Esophagus (tissue), 2 donors: ENCODE measurements at regions not wholly inside any gene's neighbourhood (a gene's known extent, or its start where the extent isn't known, plus 50 kb on each side); places are given as distances from the start of the nearest gene placed in this dataset.

Source experiments
- H3K27ac ChIP-seq, 2 donors: one replicate each; pipeline ENCODE4 v1.5.1; 2013; ENCODE audit warnings: low read depth in 2 of 2, mild to moderate bottlenecking in 2 of 2, inconsistent platforms in 1 of 2, low read length in 1 of 2, moderate library complexity in 1 of 2
- H3K27me3 ChIP-seq, 2 donors: one replicate each; pipeline ENCODE4 v1.6.1; 2013; ENCODE audit warnings: low read length in 2 of 2, control low read depth in 1 of 2, mild to moderate bottlenecking in 1 of 2; ENCODE audit not compliant: insufficient read depth in 2 of 2, control insufficient read depth in 1 of 2
- H3K36me3 ChIP-seq, 2 donors: one replicate each; pipeline ENCODE4 v1.6.1; 2013; ENCODE audit warnings: low read length in 1 of 2; ENCODE audit not compliant: control insufficient read depth in 2 of 2, insufficient read depth in 2 of 2
- H3K4me1 ChIP-seq, 2 donors: one replicate each; pipeline ENCODE4 v1.6.1; 2013; ENCODE audit warnings: low read length in 1 of 2; ENCODE audit not compliant: control insufficient read depth in 2 of 2, insufficient read depth in 2 of 2
- H3K4me3 ChIP-seq, 2 donors: one replicate each; pipeline ENCODE4 v1.5.1; 2013; ENCODE audit warnings: low read length in 2 of 2, mild to moderate bottlenecking in 2 of 2, low read depth in 1 of 2, moderate library complexity in 1 of 2
- H3K9me3 ChIP-seq, 2 donors: one replicate each; pipeline ENCODE4 v1.6.1; 2013; ENCODE audit warnings: mild to moderate bottlenecking in 2 of 2, low read depth in 1 of 2, low read length in 1 of 2, moderate library complexity in 1 of 2; ENCODE audit not compliant: control insufficient read depth in 2 of 2, insufficient read depth in 1 of 2
- WGBS, 2 donors: extraction: QIAGEN DNeasy Blood & Tissue Kit; methylation state at CpG; one replicate each; pipeline ENCODE4 v1.1.7; 2013; 5-methylcytosine and 5-hydroxymethylcytosine counted together
- donor health status: healthy with polysubstance abuse.
- donor health status: Bipolar disorder and iron deficiency.

DNA sequence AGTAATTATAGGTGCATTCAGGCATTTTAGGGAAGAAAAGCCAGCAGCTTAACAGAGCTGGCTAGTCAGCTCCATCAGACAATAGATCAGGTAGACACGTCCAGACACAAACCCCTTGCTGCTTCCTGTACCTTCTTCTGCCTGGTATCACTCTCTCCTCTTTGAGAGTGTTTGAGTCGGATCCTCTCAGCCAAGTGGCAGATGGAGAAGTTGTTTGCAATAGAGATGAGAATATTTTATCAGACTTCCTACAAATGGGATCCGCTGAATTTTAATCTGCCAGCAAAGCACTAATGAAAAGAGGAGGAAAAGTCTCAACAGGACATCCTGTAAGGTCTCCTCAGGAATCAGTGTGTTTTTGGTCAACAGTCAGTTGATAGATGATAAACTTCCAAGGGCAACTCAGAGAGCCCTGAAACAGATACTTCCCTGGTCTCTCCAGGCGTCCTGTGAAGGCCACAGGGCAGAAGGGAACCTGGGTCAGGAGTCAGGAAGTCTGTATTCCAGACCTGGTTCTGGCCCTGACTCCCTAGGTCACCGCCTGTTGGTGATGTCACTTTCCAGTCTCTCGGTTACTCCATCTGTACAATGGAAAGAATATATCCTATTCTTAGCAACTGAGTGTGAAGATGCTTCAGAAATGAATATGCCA lies 62.1 kb upstream of the PROX1 start:
- Histone ChIP-seq H3K27ac (no peak overlapping the region), H3K36me3 (no peaks in the 10 kb centered on the region), H3K4me3 (no peak overlapping the region), H3K9me3 (no peaks in the 10 kb centered on the region), H3K27me3 (peaks cover 3 to 4% of the 10 kb centered on the region in 2 donors), H3K4me1 (no peaks in the 10 kb centered on the region)
- 55 to 69% methylated on average over 6 of the region's 6 CpGs for WGBS, 2 donors

DNA sequence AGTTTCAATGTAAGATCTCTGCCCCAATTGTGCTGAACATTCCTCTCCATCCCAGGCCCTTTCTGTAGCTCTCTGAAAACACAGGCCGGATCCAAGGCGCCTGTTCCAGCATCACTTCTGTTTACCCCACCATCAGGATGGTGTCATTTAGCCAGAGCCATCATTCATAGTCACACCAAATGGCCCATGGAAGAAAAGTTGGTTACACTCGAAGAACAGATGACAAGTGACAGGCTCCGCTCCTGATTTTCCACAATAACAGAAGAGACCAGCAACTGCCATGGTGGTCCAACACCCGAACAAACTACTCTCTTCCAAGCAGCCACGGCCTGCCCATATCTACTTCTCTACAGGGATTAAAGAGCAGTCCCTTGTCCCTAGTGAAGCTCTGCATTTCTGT lies 59.9 kb upstream of the PROX1 start:
- Histone ChIP-seq H3K9me3 (no peaks in the 10 kb centered on the region), H3K36me3 (no peaks in the 10 kb centered on the region), H3K27ac (no peak overlapping the region), H3K4me3 (no peak overlapping the region), H3K4me1 (no peaks in the 10 kb centered on the region), H3K27me3 (peaks cover 3 to 4% of the 10 kb centered on the region in 2 donors)
- 89% methylated on average over 6 of the region's 6 CpGs for WGBS, 2 donors

DNA sequence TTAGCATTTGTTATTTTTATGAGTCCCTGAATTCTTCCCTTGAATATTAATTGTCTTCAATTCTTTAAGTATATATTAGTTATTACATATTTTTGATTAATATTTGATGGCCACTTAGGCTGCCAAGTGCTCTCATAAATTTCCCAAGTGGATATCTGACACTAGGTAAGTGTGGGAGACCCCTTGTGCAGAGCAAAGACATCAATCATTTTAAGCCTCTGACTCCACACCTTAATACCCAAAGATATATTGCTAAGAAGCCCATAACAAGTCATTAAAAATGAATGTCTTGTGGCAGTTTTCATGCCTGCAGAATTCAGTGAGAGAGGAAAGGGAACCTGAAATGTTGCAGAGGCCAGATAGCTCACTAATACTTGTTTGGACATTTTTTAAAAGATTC lies 58.4 kb upstream of the PROX1 start:
- Histone ChIP-seq H3K36me3 (no peaks in the 10 kb centered on the region), H3K4me1 (no peaks in the 10 kb centered on the region), H3K9me3 (no peaks in the 10 kb centered on the region), H3K27ac (no peak overlapping the region), H3K4me3 (no peak overlapping the region), H3K27me3 (peaks cover 0 to 4% of the 10 kb centered on the region in 2 donors)

GRCh38 chr1:213931836-213932235 lies 55.9 kb upstream of the PROX1 start:
- H3K4me3 ChIP-seq, result no peak overlapping the region
- peaks cover 0 to 4% of the 10 kb centered on the region in 2 donors for H3K27me3 ChIP-seq
- whole genome bisulfite sequencing, 2 donors, result 53 to 56% methylated on average over 8 of the region's 8 CpGs

DNA sequence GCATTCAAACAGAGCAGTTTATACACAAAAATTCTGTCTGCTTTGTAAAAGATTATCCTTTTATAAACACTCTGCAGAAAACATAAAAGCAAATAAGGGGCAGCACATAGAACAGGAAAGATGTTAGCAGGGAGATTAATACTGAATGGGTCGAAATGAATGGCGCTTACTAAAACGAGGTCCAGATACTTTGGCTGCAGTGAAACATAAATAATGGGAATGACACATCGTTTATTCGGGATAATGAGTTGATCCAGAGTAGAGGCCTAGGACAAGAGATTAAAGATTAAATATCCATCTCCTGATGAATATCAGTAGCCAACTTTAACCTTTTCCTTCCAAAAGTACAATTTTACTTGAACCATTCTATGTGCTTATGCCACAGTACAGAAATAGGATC lies 54.4 kb upstream of the PROX1 start:
- no peaks in the 10 kb centered on the region for H3K36me3 ChIP-seq
- 48 to 61% methylated on average over 5 of the region's 5 CpGs for WGBS, 2 donors

More at GRCh38 chr1:213931836-213932235, 55.9 kb upstream of the PROX1 start:
- H3K36me3 ChIP-seq, result no peaks in the 10 kb centered on the region
- H3K9me3 ChIP-seq, result no peaks in the 10 kb centered on the region
- no peak overlapping the region for H3K27ac ChIP-seq
- H3K4me1 ChIP-seq, result no peaks in the 10 kb centered on the region

GRCh38 chr1:213934649-213935048 lies 53.1 kb upstream of the PROX1 start:
- 44 to 47% methylated on average over 5 of the region's 5 CpGs for WGBS, 2 donors

More for the DNA sequence above, 54.4 kb upstream of the PROX1 start:
- H3K9me3 ChIP-seq, result no peaks in the 10 kb centered on the region
- no peak overlapping the region for H3K4me3 ChIP-seq
- H3K27ac ChIP-seq, result no peak overlapping the region
- no peaks in the 10 kb centered on the region for H3K27me3 ChIP-seq
- no peaks in the 10 kb centered on the region for H3K4me1 ChIP-seq

DNA sequence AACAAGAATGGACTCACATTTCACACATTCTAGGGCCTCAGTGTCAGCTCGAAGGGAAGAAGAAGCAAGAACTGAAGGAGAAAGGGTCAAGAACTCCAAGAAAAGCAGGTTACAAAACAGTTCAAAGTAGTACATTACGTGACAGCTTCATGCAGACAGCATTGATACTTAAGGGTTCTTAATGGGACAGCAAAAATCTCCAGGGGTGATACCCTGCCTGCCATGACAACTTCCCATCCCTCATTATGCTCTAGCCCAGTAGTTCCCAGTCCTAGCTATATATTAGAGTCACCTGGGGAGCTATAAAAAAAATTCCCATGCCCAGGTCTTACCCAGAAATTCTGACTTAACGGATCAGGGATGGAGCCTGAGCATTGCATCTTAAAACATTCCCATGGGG lies 51.2 kb upstream of the PROX1 start:
- WGBS, 2 donors, result 75 to 80% methylated on average over 3 of the region's 3 CpGs
- Histone ChIP-seq H3K36me3 (no peaks in the 10 kb centered on the region), H3K27me3 (no peaks in the 10 kb centered on the region), H3K4me1 (no peaks in the 10 kb centered on the region), H3K4me3 (no peak overlapping the region), H3K27ac (no peak overlapping the region), H3K9me3 (no peaks in the 10 kb centered on the region)

More at GRCh38 chr1:213934649-213935048, 53.1 kb upstream of the PROX1 start:
- no peaks in the 10 kb centered on the region for H3K4me1 ChIP-seq
- H3K27me3 ChIP-seq, result no peaks in the 10 kb centered on the region
- no peaks in the 10 kb centered on the region for H3K9me3 ChIP-seq
- no peak overlapping the region for H3K27ac ChIP-seq
- H3K36me3 ChIP-seq, result no peaks in the 10 kb centered on the region
- no peak overlapping the region for H3K4me3 ChIP-seq
